ENCODE measurements at regions not wholly inside any gene's neighbourhood (a gene's known extent, or its start where the extent isn't known, plus 50 kb on each side); places are given as distances from the start of the nearest gene placed in this dataset.
"Not testable (repeated sequence)": the region's sequence is repeated elsewhere in the genome, so short reads cannot be mapped to it uniquely, and the experiment has no call there.

DNA sequence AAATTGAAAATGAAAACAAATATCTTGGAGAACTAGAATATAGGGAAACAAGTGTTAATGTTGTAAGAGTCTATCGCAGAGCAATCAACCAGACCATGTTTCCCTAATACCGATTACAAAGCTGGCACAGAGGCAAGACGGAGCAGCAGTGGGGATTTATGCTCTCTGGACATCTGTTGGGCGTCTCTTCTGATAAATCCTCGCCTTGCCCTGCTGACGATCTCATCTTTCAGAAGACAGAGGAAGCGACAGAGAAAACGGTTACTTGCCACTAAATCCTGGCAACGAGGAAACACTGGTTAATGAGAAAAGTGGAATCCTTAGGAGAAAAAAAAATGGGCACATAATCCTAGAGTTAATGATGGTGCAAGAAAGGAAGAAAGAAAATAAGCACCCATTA, 218.5 kb downstream of the NPIPA8 start:
- TF ChIP-seq, protein P1, sequence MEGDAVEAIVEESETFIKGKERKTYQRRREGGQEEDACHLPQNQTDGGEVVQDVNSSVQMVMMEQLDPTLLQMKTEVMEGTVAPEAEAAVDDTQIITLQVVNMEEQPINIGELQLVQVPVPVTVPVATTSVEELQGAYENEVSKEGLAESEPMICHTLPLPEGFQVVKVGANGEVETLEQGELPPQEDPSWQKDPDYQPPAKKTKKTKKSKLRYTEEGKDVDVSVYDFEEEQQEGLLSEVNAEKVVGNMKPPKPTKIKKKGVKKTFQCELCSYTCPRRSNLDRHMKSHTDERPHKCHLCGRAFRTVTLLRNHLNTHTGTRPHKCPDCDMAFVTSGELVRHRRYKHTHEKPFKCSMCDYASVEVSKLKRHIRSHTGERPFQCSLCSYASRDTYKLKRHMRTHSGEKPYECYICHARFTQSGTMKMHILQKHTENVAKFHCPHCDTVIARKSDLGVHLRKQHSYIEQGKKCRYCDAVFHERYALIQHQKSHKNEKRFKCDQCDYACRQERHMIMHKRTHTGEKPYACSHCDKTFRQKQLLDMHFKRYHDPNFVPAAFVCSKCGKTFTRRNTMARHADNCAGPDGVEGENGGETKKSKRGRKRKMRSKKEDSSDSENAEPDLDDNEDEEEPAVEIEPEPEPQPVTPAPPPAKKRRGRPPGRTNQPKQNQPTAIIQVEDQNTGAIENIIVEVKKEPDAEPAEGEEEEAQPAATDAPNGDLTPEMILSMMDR (IDR thresholded peaks at IDR 0.05): not testable (repeated sequence)
- not testable (repeated sequence) for TF ChIP-seq ZNF512 (CRISPR knock-in tag; IDR thresholded peaks at IDR 0.05; ENCODE audit: borderline replicate concordance); KAT7 (CRISPR knock-in tag; IDR thresholded peaks at IDR 0.05; ENCODE audit: borderline replicate concordance); ZNF317 (CRISPR knock-in tag; IDR thresholded peaks at IDR 0.05; ENCODE audit: borderline replicate concordance, low read depth); ATF6 (CRISPR knock-in tag; IDR thresholded peaks at IDR 0.05); SP1 (CRISPR knock-in tag; conservative IDR thresholded peaks at IDR 0.05); NR1H2 (CRISPR knock-in tag; IDR thresholded peaks at IDR 0.05); JAZF1 (CRISPR knock-in tag; IDR thresholded peaks at IDR 0.05); CREB1 (CRISPR knock-in tag; IDR thresholded peaks at IDR 0.05); FOXK1 (CRISPR knock-in tag; IDR thresholded peaks at IDR 0.05); NFE2L1 (CRISPR knock-in tag; IDR thresholded peaks at IDR 0.05); CREM (CRISPR knock-in tag; IDR thresholded peaks at IDR 0.05)
- TF ChIP-seq, protein P2, sequence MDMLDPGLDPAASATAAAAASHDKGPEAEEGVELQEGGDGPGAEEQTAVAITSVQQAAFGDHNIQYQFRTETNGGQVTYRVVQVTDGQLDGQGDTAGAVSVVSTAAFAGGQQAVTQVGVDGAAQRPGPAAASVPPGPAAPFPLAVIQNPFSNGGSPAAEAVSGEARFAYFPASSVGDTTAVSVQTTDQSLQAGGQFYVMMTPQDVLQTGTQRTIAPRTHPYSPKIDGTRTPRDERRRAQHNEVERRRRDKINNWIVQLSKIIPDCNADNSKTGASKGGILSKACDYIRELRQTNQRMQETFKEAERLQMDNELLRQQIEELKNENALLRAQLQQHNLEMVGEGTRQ (CRISPR knock-in tag; IDR thresholded peaks at IDR 0.05): not testable (repeated sequence)
- TF ChIP-seq, protein P3, sequence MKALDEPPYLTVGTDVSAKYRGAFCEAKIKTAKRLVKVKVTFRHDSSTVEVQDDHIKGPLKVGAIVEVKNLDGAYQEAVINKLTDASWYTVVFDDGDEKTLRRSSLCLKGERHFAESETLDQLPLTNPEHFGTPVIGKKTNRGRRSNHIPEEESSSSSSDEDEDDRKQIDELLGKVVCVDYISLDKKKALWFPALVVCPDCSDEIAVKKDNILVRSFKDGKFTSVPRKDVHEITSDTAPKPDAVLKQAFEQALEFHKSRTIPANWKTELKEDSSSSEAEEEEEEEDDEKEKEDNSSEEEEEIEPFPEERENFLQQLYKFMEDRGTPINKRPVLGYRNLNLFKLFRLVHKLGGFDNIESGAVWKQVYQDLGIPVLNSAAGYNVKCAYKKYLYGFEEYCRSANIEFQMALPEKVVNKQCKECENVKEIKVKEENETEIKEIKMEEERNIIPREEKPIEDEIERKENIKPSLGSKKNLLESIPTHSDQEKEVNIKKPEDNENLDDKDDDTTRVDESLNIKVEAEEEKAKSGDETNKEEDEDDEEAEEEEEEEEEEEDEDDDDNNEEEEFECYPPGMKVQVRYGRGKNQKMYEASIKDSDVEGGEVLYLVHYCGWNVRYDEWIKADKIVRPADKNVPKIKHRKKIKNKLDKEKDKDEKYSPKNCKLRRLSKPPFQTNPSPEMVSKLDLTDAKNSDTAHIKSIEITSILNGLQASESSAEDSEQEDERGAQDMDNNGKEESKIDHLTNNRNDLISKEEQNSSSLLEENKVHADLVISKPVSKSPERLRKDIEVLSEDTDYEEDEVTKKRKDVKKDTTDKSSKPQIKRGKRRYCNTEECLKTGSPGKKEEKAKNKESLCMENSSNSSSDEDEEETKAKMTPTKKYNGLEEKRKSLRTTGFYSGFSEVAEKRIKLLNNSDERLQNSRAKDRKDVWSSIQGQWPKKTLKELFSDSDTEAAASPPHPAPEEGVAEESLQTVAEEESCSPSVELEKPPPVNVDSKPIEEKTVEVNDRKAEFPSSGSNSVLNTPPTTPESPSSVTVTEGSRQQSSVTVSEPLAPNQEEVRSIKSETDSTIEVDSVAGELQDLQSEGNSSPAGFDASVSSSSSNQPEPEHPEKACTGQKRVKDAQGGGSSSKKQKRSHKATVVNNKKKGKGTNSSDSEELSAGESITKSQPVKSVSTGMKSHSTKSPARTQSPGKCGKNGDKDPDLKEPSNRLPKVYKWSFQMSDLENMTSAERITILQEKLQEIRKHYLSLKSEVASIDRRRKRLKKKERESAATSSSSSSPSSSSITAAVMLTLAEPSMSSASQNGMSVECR (CRISPR knock-in tag; IDR thresholded peaks at IDR 0.05; ENCODE audit: borderline replicate concordance): not testable (repeated sequence)

Data from WTC11 (cell line).